ENCODE measurements at regions not wholly inside any gene's neighbourhood (a gene's known extent, or its start where the extent isn't known, plus 50 kb on each side); places are given as distances from the start of the nearest gene placed in this dataset.

DNA sequence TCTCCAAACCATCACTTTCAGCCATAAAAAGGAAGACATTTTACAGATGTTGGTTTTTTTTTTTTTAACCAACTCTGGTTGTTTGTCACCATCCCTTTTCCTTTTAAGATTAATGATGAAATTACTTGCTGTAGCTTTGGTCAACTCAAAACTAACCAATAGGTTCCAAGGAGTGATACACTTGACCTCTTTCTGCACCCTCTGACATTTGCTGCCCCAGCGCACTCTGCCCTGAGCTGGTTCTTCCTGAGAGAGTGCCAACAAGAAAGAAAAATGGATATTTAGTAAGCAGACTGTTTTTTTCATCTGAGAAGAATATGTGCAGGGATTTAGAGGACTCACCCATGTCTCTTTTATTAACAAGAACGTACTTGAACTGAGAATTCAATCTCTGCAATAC, 520.0 kb downstream of the TXNL1 start:
- intact Hi-C loops (cut with DNase I; ENCODE audit: low total_unique reads): no loop called here
- no peak for DNase-seq

DNA sequence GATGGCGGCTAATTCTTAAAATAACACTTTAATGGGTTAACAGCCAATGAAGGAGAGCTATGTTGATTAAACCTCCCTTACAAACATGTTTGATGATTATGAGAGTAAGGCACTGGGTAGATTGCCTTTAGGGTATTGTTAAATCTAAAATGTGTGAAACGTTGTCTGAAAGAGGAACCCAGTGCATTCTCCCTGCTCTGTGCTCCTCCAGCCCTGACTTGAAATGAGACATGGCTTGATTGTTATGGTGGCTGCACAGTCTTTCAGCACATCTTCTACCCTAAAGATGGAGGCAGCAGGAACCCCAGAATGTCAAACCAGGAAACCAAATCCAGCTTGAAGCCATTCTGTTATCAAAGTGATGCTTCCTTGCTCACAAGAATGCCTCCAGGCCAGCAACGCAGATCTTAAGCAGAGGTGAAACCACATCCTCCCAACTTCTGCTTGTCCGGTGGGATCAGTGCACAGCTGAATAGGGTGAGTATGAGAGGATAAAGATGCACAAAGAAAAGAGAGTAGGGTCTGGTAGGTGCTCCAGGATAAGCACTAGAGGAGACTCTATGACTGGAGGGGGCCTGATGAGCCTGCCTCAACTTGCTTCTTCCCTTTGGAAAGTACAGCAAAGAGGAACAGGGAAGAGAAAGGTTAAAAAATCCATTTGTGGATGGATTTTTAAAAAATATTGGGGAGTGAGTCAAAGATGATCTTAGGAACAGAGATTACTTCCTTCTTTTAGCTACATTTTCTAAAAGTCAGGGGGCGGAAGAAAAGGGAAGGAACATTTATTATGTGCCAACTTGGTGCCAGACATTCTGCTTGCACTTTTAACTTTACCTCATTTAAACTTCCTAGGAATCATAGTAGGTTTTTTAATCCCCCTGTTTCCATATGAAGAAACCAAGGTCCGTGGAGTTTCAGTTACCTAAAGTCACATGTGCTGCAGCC, 523.0 kb downstream of the TXNL1 start:
- WGBS, 2 donors: 79 to 86% methylated on average over 6 of the region's 6 CpGs
- DNase-seq: no peak
- H3K27me3 ChIP-seq: no peaks in the 10 kb centered on the region
- intact Hi-C loops (cut with DNase I; ENCODE audit: low total_unique reads): no loop called here
- H3K4me1 ChIP-seq: no peaks in the 10 kb centered on the region
- H3K9me3 ChIP-seq: no peaks in the 10 kb centered on the region
- no peaks in the 10 kb centered on the region for H3K36me3 ChIP-seq (ENCODE audit: low read depth, missing control alignments)
- no peak overlapping the region for H3K4me3 ChIP-seq
- TF ChIP-seq POLR2A (IDR thresholded peaks at IDR 0.05): no peak
- TF ChIP-seq, protein P1, sequence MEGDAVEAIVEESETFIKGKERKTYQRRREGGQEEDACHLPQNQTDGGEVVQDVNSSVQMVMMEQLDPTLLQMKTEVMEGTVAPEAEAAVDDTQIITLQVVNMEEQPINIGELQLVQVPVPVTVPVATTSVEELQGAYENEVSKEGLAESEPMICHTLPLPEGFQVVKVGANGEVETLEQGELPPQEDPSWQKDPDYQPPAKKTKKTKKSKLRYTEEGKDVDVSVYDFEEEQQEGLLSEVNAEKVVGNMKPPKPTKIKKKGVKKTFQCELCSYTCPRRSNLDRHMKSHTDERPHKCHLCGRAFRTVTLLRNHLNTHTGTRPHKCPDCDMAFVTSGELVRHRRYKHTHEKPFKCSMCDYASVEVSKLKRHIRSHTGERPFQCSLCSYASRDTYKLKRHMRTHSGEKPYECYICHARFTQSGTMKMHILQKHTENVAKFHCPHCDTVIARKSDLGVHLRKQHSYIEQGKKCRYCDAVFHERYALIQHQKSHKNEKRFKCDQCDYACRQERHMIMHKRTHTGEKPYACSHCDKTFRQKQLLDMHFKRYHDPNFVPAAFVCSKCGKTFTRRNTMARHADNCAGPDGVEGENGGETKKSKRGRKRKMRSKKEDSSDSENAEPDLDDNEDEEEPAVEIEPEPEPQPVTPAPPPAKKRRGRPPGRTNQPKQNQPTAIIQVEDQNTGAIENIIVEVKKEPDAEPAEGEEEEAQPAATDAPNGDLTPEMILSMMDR (IDR thresholded peaks at IDR 0.05): no peak
- H3K27ac ChIP-seq: no peak overlapping the region

More for the DNA sequence above, 520.0 kb downstream of the TXNL1 start:
- TF ChIP-seq POLR2A (IDR thresholded peaks at IDR 0.05): no peak
- TF ChIP-seq, protein P1 (IDR thresholded peaks at IDR 0.05): no peak
- Histone ChIP-seq H3K27me3 (no peaks in the 10 kb centered on the region), H3K4me1 (no peaks in the 10 kb centered on the region), H3K27ac (no peak overlapping the region), H3K36me3 (ENCODE audit: low read depth, missing control alignments) (no peaks in the 10 kb centered on the region), H3K4me3 (no peak overlapping the region), H3K9me3 (no peaks in the 10 kb centered on the region)
- 81 to 85% methylated on average over 2 of the region's 2 CpGs for WGBS, 2 donors

DNA sequence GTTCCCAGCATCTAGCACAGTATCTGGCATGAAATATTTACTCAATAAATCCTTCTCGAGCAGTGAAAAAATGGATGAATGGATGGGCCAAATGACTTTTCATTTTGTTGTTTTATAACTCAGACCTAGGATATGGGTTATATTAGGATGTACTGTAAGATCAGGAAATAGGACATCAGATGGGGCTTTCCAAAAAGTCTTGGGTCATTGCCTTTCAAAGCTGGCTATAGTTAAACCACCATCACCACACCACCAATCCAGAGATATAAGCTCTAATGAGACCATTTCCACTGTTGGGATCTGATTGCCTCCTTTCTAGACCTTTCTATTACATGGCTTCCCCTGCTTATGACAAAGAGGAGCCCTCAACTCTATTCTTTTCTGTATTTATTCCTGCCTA, 525.0 kb upstream of the TCF4 start:
- intact Hi-C loops (cut with DNase I; ENCODE audit: low total_unique reads): no loop called here
- H3K27me3 ChIP-seq: no peaks in the 10 kb centered on the region
- H3K27ac ChIP-seq: no peak overlapping the region
- WGBS, 2 donors: 92 to 97% methylated on average over 1 of the region's 1 CpG
- H3K4me3 ChIP-seq: no peak overlapping the region
- TF ChIP-seq, protein P1 (IDR thresholded peaks at IDR 0.05): no peak
- no peak for TF ChIP-seq POLR2A (IDR thresholded peaks at IDR 0.05)
- no peak for DNase-seq
- H3K9me3 ChIP-seq: no peaks in the 10 kb centered on the region
- no peaks in the 10 kb centered on the region for H3K36me3 ChIP-seq (ENCODE audit: low read depth, missing control alignments)
- no peaks in the 10 kb centered on the region for H3K4me1 ChIP-seq

DNA sequence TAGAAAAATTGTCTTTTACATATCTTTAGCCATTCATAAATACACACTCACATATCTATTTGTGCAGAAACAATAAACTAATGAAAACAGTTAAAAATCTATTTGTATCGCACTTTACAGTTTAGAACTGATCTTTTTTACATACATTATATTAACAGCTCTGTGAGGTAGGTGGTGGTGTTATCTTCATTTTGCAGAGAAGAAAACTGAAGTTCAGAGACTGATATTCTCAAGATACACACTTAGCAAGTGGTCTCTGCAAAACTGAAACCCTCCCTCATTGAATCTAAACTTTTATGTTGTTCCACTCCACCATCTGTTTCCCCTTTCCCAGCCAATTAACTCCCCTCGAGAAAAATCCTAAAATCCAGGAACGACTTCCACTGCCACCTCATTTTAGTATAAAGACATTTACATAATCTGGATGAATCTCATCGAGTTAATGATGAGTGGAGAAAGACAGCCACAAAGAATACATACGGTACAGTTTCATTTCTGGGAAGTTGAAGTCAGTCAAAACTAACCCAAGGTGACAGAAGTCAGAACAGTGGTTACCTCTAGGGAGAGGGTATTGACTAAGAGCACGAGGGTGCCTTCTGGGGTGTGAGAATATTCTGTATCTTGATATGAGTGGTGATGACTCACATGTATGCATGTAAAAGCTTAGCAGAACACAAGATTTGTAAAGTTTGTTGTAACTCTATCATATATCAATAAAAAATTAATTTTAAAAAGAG, 524.2 kb upstream of the TCF4 start:
- 77 to 82% methylated on average over 6 of the region's 6 CpGs for WGBS, 2 donors
- H3K4me1 ChIP-seq: no peaks in the 10 kb centered on the region
- TF ChIP-seq, protein P1 (IDR thresholded peaks at IDR 0.05): no peak
- no peak for TF ChIP-seq POLR2A (IDR thresholded peaks at IDR 0.05)
- no peak overlapping the region for H3K27ac ChIP-seq
- no peaks in the 10 kb centered on the region for H3K9me3 ChIP-seq
- intact Hi-C loops (cut with DNase I; ENCODE audit: low total_unique reads): no loop called here
- H3K27me3 ChIP-seq: no peaks in the 10 kb centered on the region
- no peak for DNase-seq
- H3K36me3 ChIP-seq (ENCODE audit: low read depth, missing control alignments): no peaks in the 10 kb centered on the region
- no peak overlapping the region for H3K4me3 ChIP-seq
